RWPE1 (cell line): ENCODE measurements at regions not wholly inside any gene's neighbourhood (a gene's known extent, or its start where the extent isn't known, plus 50 kb on each side); places are given as distances from the start of the nearest gene placed in this dataset.

Experiments used
- CTCF ChIA-PET: fragments of 350-600 bp; sonication (Branson Sonifier 250); formaldehyde crosslinking; extraction: SDS; loops from one replicate; lab custom pipeline; 2021; lab: Yijun Ruan, JAX
- POLR2A ChIA-PET: fragments of 400-600 bp; formaldehyde crosslinking; extraction: SDS; loops from one replicate; lab custom pipeline; 2020; ENCODE audit warnings: antibody characterized with exemption; ENCODE audit not compliant: low non-redundant PET; lab: Yijun Ruan, JAX
- DNase-seq: peaks from one replicate; pipeline ENCODE4 v3.0.0; 2012; ENCODE audit warnings: low spot score
- H3K27ac ChIP-seq: fragments of 450-650 bp; 2 replicates; pipeline ENCODE4 v1.5.1; 2017
- CTCF ChIP-seq: fragments of 450-650 bp; conservative IDR thresholded peaks from 2 replicates; pipeline ENCODE4 v1.5.1; 2017; ENCODE audit warnings: low read depth, mild to moderate bottlenecking

- CTCF ChIA-PET: interaction anchor here (0.6 kb wide), 1 partner anchor 9 kb away, joined by 3 read pairs; no protein-coding TSS in a partner anchor
- TF ChIP-seq CTCF: no peak
- no peak for DNase-seq
- POLR2A ChIA-PET: no interaction called here
- no peak overlapping the region for H3K27ac ChIP-seq
Observed at GRCh38 chr2:126368758-126369157, 287.2 kb upstream of the GYPC start.

GRCh38 chr2:126370201-126370600 is 285.8 kb upstream of the GYPC start:
- DNase-seq: no peak
- CTCF ChIA-PET: no interaction called here
- no peak for TF ChIP-seq CTCF
- no peak overlapping the region for H3K27ac ChIP-seq
- POLR2A ChIA-PET: no interaction called here

GRCh38 chr2:126372406-126372805 is 283.6 kb upstream of the GYPC start:
- CTCF ChIA-PET: no interaction called here
- no peak for TF ChIP-seq CTCF
- H3K27ac ChIP-seq: no peak overlapping the region
- no peak for DNase-seq
- POLR2A ChIA-PET: no interaction called here

- DNase-seq: no peak
- TF ChIP-seq CTCF: no peak
- CTCF ChIA-PET: interaction anchor here (0.6 kb wide), 1 partner anchor 92 kb away, joined by 7 read pairs; no protein-coding TSS in a partner anchor
- no peak overlapping the region for H3K27ac ChIP-seq
- POLR2A ChIA-PET: no interaction called here
Observed at GRCh38 chr2:126378176-126378575, 277.8 kb upstream of the GYPC start.

GRCh38 chr2:126381091-126381490 is 274.9 kb upstream of the GYPC start:
- no peak for TF ChIP-seq CTCF
- no peak for DNase-seq
- ChIA-PET POLR2A (no interaction called here), CTCF (no interaction called here)
- no peak overlapping the region for H3K27ac ChIP-seq

GRCh38 chr2:126382998-126383397 is 273.0 kb upstream of the GYPC start:
- CTCF ChIA-PET: no interaction called here
- POLR2A ChIA-PET: no interaction called here
- no peak for DNase-seq
- TF ChIP-seq CTCF: no peak
- H3K27ac ChIP-seq: no peak overlapping the region

GRCh38 chr2:126383800-126384199 is 272.2 kb upstream of the GYPC start:
- CTCF ChIA-PET: no interaction called here

More at GRCh38 chr2:126383800-126384199, 272.2 kb upstream of the GYPC start:
- no peak for TF ChIP-seq CTCF
- DNase-seq: no peak
- POLR2A ChIA-PET: no interaction called here
- H3K27ac ChIP-seq: no peak overlapping the region
